ENCODE measurements at regions not wholly inside any gene's neighbourhood (a gene's known extent, or its start where the extent isn't known, plus 50 kb on each side); places are given as distances from the start of the nearest gene placed in this dataset.

- TF ChIP-seq POLR2AphosphoS5 (IDR thresholded peaks at IDR 0.05) (no peak), POLR2A (IDR thresholded peaks at IDR 0.05) (no peak), CTCF (IDR thresholded peaks at IDR 0.05) (no peak), EP300 (IDR thresholded peaks at IDR 0.05) (no peak)
Observed at GRCh38 chr21:38954588-38955004, 148.9 kb downstream of the ETS2 start.

Measured in sigmoid colon (tissue), 4 donors.